SK-N-SH (cell line): ENCODE measurements at regions not wholly inside any gene's neighbourhood (a gene's known extent, or its start where the extent isn't known, plus 50 kb on each side); places are given as distances from the start of the nearest gene placed in this dataset.

ENCODE experiments used
- CTCF ChIA-PET: fragments of 300-600, 350-600 bp; formaldehyde crosslinking; extraction: SDS; loops from one replicate; lab custom pipeline; 2021; lab: Yijun Ruan, JAX
- POLR2A ChIA-PET: fragments of 350-600 bp; sonication (Branson Sonifier 250); formaldehyde crosslinking; extraction: SDS; loops from one replicate; lab custom pipeline; 2020; ENCODE audit warnings: antibody characterized with exemption, inconsistent platforms; lab: Yijun Ruan, JAX
- DNase-seq: peaks from one replicate; pipeline ENCODE4 v3.0.0; 2012
- H2AFZ ChIP-seq: fragments of 200-600 bp; sonication (generic); 2 replicates; pipeline ENCODE4 v1.8.1; 2016; ENCODE audit warnings: antibody characterized with exemption, mild to moderate bottlenecking, low read depth
- H3F3A ChIP-seq: fragments of 200-600 bp; sonication (generic); replicated peaks from 2 replicates; pipeline ENCODE3; 2016; ENCODE audit warnings: antibody characterized with exemption, mild to moderate bottlenecking; ENCODE audit not compliant: insufficient read depth
- H3K27ac ChIP-seq, 2 experiments: fragments of 200-500 bp in 1 of 2; fragments of 200-600 bp in 1 of 2; sonication (Bioruptor generic) in 1 of 2; sonication (generic), shearing (Covaris generic) in 1 of 2; 2 replicates each; pipeline versions ENCODE4 v1.5.1 to v1.6.1; 2014 to 2016; ENCODE audit warnings: low read depth in 2 of 2, inconsistent platforms in 1 of 2, low read length in 1 of 2, mild to moderate bottlenecking in 1 of 2, mixed read lengths in 1 of 2
- H3K27me3 ChIP-seq: fragments of 200-600 bp; sonication (generic), shearing (Covaris generic); 2 replicates; pipeline ENCODE4 v1.6.1; 2016; ENCODE audit warnings: mixed run types; ENCODE audit not compliant: insufficient read depth
- H3K36me3 ChIP-seq, 2 experiments: fragments of 200-500 bp in 1 of 2; fragments of 200-600 bp in 1 of 2; sonication (Bioruptor generic) in 1 of 2; sonication (generic) in 1 of 2; replicated peaks in 1 of 2; 2 replicates each; pipeline versions ENCODE3 to v1.5.1; 2014 to 2016; ENCODE audit warnings: low read length in 1 of 2, mild to moderate bottlenecking in 1 of 2; ENCODE audit not compliant: insufficient read depth in 2 of 2, control insufficient read depth in 1 of 2
- H3K4me1 ChIP-seq, 2 experiments: fragments of 200-500 bp in 1 of 2; fragments of 200-600 bp in 1 of 2; sonication (Bioruptor generic) in 1 of 2; sonication (generic), shearing (Covaris generic) in 1 of 2; 2 replicates each; pipeline versions ENCODE4 v1.5.1 to v1.6.1; 2014 to 2016; ENCODE audit warnings: low read depth in 1 of 2, low read length in 1 of 2, mixed run types in 1 of 2; ENCODE audit not compliant: insufficient read depth in 2 of 2, control insufficient read depth in 1 of 2
- H3K4me2 ChIP-seq: fragments of 200-600 bp; sonication (generic), shearing (Covaris generic); 2 replicates; pipeline ENCODE4 v1.6.1; 2017; ENCODE audit warnings: mixed run types
- H3K4me3 ChIP-seq, 2 experiments: fragments of 200-500 bp in 1 of 2; fragments of 200-600 bp in 1 of 2; sonication (Bioruptor generic) in 1 of 2; sonication (generic), shearing (Covaris generic) in 1 of 2; 2 replicates each; pipeline versions ENCODE4 v1.5.1 to v1.8.1; 2014 to 2016; ENCODE audit warnings: low read depth in 2 of 2, inconsistent platforms in 1 of 2, low read length in 1 of 2, mild to moderate bottlenecking in 1 of 2, mixed read lengths in 1 of 2, moderate library complexity in 1 of 2
- H3K79me2 ChIP-seq: fragments of 200-600 bp; sonication (generic); 2 replicates; pipeline ENCODE4 v1.8.1; 2017; ENCODE audit warnings: mild to moderate bottlenecking; ENCODE audit not compliant: insufficient read depth
- H3K9ac ChIP-seq: fragments of 200-600 bp; sonication (generic); 2 replicates; pipeline ENCODE4 v1.6.1; 2017; ENCODE audit warnings: mixed run types
- H3K9me2 ChIP-seq: fragments of 200-600 bp; sonication (generic); 2 replicates; pipeline ENCODE4 v1.6.1; 2017; ENCODE audit warnings: mixed run types
- H3K9me3 ChIP-seq: fragments of 200-600 bp; sonication (generic); 2 replicates; pipeline ENCODE4 v1.6.1; 2017; ENCODE audit warnings: mixed run types, mild to moderate bottlenecking, moderate library complexity
- H4K20me1 ChIP-seq: fragments of 200-600 bp; sonication (generic); 2 replicates; pipeline ENCODE4 v1.6.1; 2017; ENCODE audit warnings: mild to moderate bottlenecking, mixed run types; ENCODE audit not compliant: insufficient read depth
- CHD2 ChIP-seq: fragments of 150-350 bp; IDR thresholded peaks from 2 replicates; pipeline ENCODE4 v1.6.1; 2018; ENCODE audit warnings: low read length; ENCODE audit not compliant: partially characterized antibody
- EP300 ChIP-seq, 2 experiments: IDR thresholded peaks; 2 replicates each; pipeline versions ENCODE4 v1.4.0 to v1.6.1; 2012; ENCODE audit warnings: borderline replicate concordance in 1 of 2, low read depth in 1 of 2, low read length in 1 of 2
- EZH2phosphoT487 ChIP-seq: fragments of 200-600 bp; sonication (generic); IDR thresholded peaks from 2 replicates; pipeline ENCODE4 v1.6.1; 2017; ENCODE audit warnings: low read depth, mixed run types, mild to moderate bottlenecking, antibody characterized with exemption, moderate library complexity, borderline replicate concordance
- FOXJ3 ChIP-seq: sonication (generic); formaldehyde crosslinking; IDR thresholded peaks from 2 replicates; pipeline ENCODE4 v1.5.1; 2020; ENCODE audit warnings: mild to moderate bottlenecking, missing genetic modification reagents
- FOXM1 ChIP-seq: IDR thresholded peaks from 2 replicates; pipeline ENCODE4 v1.4.0; 2012; ENCODE audit warnings: low read depth, mild to moderate bottlenecking
- GABPA ChIP-seq: IDR thresholded peaks from 2 replicates; pipeline ENCODE4 v1.4.0; 2012; ENCODE audit warnings: low read depth, mild to moderate bottlenecking
- JUND ChIP-seq: IDR thresholded peaks from 2 replicates; pipeline ENCODE4 v1.4.0; 2012
- MAX ChIP-seq: IDR thresholded peaks from 2 replicates; pipeline ENCODE4 v1.4.0; 2012; ENCODE audit warnings: low read depth
- MEF2A ChIP-seq: IDR thresholded peaks from 2 replicates; pipeline ENCODE4 v1.4.0; 2012; ENCODE audit warnings: low read depth, borderline replicate concordance
- PBX3 ChIP-seq: IDR thresholded peaks from 2 replicates; pipeline ENCODE4; 2012
- RCOR1 ChIP-seq: fragments of 150-350 bp; IDR thresholded peaks from 2 replicates; pipeline ENCODE4 v1.6.1; 2017; ENCODE audit warnings: antibody characterized with exemption, low read length
- REST ChIP-seq: IDR thresholded peaks from 2 replicates; pipeline ENCODE4 v1.6.1; 2012; ENCODE audit warnings: mild to moderate bottlenecking, low read depth, low read length, moderate library complexity
- RFX5 ChIP-seq: IDR thresholded peaks from 2 replicates; pipeline ENCODE4 v1.6.1; 2012; ENCODE audit warnings: mild to moderate bottlenecking, improper control_type of control experiment, low read length
- RXRA ChIP-seq: IDR thresholded peaks from 2 replicates; pipeline ENCODE4 v1.4.0; 2012; ENCODE audit warnings: low read depth, mild to moderate bottlenecking, borderline replicate concordance
- TCF12 ChIP-seq: IDR thresholded peaks from 2 replicates; pipeline ENCODE4 v1.4.0; 2012
- USF1 ChIP-seq: IDR thresholded peaks from 2 replicates; pipeline ENCODE4 v1.4.0; 2012; ENCODE audit warnings: low read depth, borderline replicate concordance
- USF2 ChIP-seq: fragments of 150-350 bp; IDR thresholded peaks from 2 replicates; pipeline ENCODE4 v1.6.1; 2017; ENCODE audit warnings: antibody characterized with exemption, low read length, low read depth, borderline replicate concordance
- WGBS: methylation state at CpG from one replicate; pipeline ENCODE4 v1.1.6; 2017; ENCODE audit warnings: low lambda C conversion rate; 5-methylcytosine and 5-hydroxymethylcytosine counted together

- H3K4me1 ChIP-seq = peaks cover 5 to 12% of the 10 kb centered on the region in 2 experiments; a peak in 3 of 4 replicates
- POLR2A ChIA-PET = no interaction called here
- no peaks in the 10 kb centered on the region for H3K36me3 ChIP-seq
- peak overlapping the region in 1 of 2 experiments; percentile 77; a peak in 2 of 4 replicates for H3K27ac ChIP-seq
- no peak overlapping the region for H3K4me3 ChIP-seq
- H2AFZ ChIP-seq = no peak overlapping the region
- H3K9me3 ChIP-seq = no peaks in the 10 kb centered on the region
- no peaks in the 10 kb centered on the region for H3K9me2 ChIP-seq
- H3K4me2 ChIP-seq = no peak overlapping the region
- DNase-seq = no peak
- no peaks in the 10 kb centered on the region for H3K79me2 ChIP-seq
- 93% methylated on average over 4 of the region's 4 CpGs for WGBS
- no peaks in the 10 kb centered on the region for H4K20me1 ChIP-seq
- TF ChIP-seq JUND (no peak), PBX3 (no peak), MAX (no peak), EZH2phosphoT487 (no peak), RCOR1 (no peak), EP300 (IDR thresholded peaks at IDR 0.05; ENCODE audit: borderline replicate concordance in 1 of 2, low read depth in 1 of 2, low read length in 1 of 2) (no peak), FOXM1 (no peak), USF2 (no peak), CHD2 (no peak), REST (no peak), TCF12 (no peak), GABPA (no peak), RXRA (no peak), USF1 (no peak), FOXJ3 (no peak), RFX5 (no peak), MEF2A (no peak)
- TF ChIP-seq, all 33 proteins: peak for 0
- no peak overlapping the region for H3K9ac ChIP-seq
- no peaks in the 10 kb centered on the region for H3F3A ChIP-seq
- CTCF ChIA-PET = interaction anchor here (0.6 kb wide), 1 partner anchor 218 kb away, joined by 3 read pairs; no protein-coding TSS in a partner anchor
- H3K27me3 ChIP-seq = no peaks in the 10 kb centered on the region
Observed at GRCh38 chr18:55998801-55999385, 410.9 kb upstream of the TCF4 start.
